OCI-LY7 (cell line): ENCODE measurements at regions not wholly inside any gene's neighbourhood (a gene's known extent, or its start where the extent isn't known, plus 50 kb on each side); places are given as distances from the start of the nearest gene placed in this dataset.

ENCODE experiments used
- CTCF ChIP-seq: fragments of 200-600 bp; sonication (generic); conservative IDR thresholded peaks from 2 replicates; pipeline ENCODE4 v1.5.1; 2014; ENCODE audit warnings: mild to moderate bottlenecking, antibody characterized with exemption, low read length, moderate library complexity, mixed read lengths
- EZH2phosphoT487 ChIP-seq: fragments of 200-600 bp; sonication (generic); IDR thresholded peaks from 2 replicates; pipeline ENCODE4 v1.6.1; 2018; ENCODE audit warnings: low read depth, borderline replicate concordance, mild to moderate bottlenecking, mixed run types, antibody characterized with exemption, low read length, moderate library complexity, mixed read lengths

- TF ChIP-seq CTCF (no peak), EZH2phosphoT487 (no peak)
Observed at GRCh38 chr5:51242456-51242855, 140.8 kb upstream of the ISL1 start.
